B cell (primary cell): ENCODE measurements at regions not wholly inside any gene's neighbourhood (a gene's known extent, or its start where the extent isn't known, plus 50 kb on each side); places are given as distances from the start of the nearest gene placed in this dataset.

Experiments used
- ATAC-seq: fragments of 200-7000 bp; cut with Tn5 transposase; one replicate; pipeline ENCODE4 v1.10.0; 2021; ENCODE audit warnings: low read depth, mild to moderate bottlenecking, moderate number of reproducible peaks, moderate library complexity
- CTCF ChIA-PET: fragments of 350-600 bp; sonication (Branson Sonifier 250); formaldehyde crosslinking; loops from one replicate; lab custom pipeline; 2021; ENCODE audit warnings: antibody characterized with exemption, inconsistent platforms; lab: Charles Lee
- POLR2A ChIA-PET: fragments of 350-600 bp; sonication (Branson Sonifier 250); formaldehyde crosslinking; loops from one replicate; lab custom pipeline; 2021; ENCODE audit warnings: antibody characterized with exemption; lab: Charles Lee
- DNase-seq: peaks from one replicate; pipeline ENCODE4 v3.0.0; 2013
- H2AFZ ChIP-seq: 2 replicates; pipeline ENCODE4 v1.6.1; 2012; ENCODE audit warnings: mild to moderate bottlenecking, low read depth, low read length; ENCODE audit not compliant: insufficient read depth, poor library complexity, severe bottlenecking
- H3K27ac ChIP-seq, 2 donors: 1 replicate in 1 of 2; 2 replicates in 1 of 2; pipeline ENCODE4 v1.5.1; 2012 to 2013; ENCODE audit warnings: low read length in 2 of 2, mild to moderate bottlenecking in 2 of 2, moderate library complexity in 1 of 2
- H3K27me3 ChIP-seq, 4 experiments: fragments of 200-600 bp in 1 of 4; sonication (generic) in 1 of 4; replicated peaks in 1 of 4; 1 replicate in 2 of 4; 2 replicates in 2 of 4; pipeline versions ENCODE4 v1.6.1 to v1.7.0; 2013 to 2016; ENCODE audit warnings: low read length in 3 of 4, mild to moderate bottlenecking in 2 of 4, mixed read lengths in 1 of 4, moderate library complexity in 1 of 4; ENCODE audit not compliant: insufficient read depth in 4 of 4, control insufficient read depth in 3 of 4; ENCODE audit errors: control extremely low read depth in 1 of 4
- H3K36me3 ChIP-seq, 2 experiments: replicated peaks in 1 of 2; 1 replicate in 1 of 2; 2 replicates in 1 of 2; pipeline versions ENCODE4 v1.6.1 to v1.7.1; 2013; ENCODE audit warnings: low read length in 1 of 2; ENCODE audit not compliant: insufficient read depth in 2 of 2, control insufficient read depth in 1 of 2; ENCODE audit errors: control extremely low read depth in 1 of 2, extremely low read depth in 1 of 2
- H3K4me1 ChIP-seq, 2 donors: fragments of 200-600 bp in 1 of 2; sonication (generic) in 1 of 2; 1 replicate in 1 of 2; 2 replicates in 1 of 2; pipeline versions ENCODE4 v1.5.1 to v1.6.1; 2013 to 2017; ENCODE audit warnings: low read length in 2 of 2; ENCODE audit not compliant: control insufficient read depth in 2 of 2, insufficient read depth in 2 of 2
- H3K4me2 ChIP-seq: replicated peaks from 2 replicates; pipeline ENCODE3; 2012; ENCODE audit warnings: mild to moderate bottlenecking, low read depth, low read length; ENCODE audit not compliant: poor library complexity, severe bottlenecking
- H3K4me3 ChIP-seq, 5 experiments: fragments of 200-600 bp in 1 of 5; sonication (generic) in 1 of 5; 1 replicate in 3 of 5; 2 replicates in 2 of 5; pipeline versions ENCODE4 v1.5.1 to v1.7.0; 2011 to 2016; ENCODE audit warnings: low read length in 4 of 5, mild to moderate bottlenecking in 4 of 5, low read depth in 2 of 5, control low read depth in 1 of 5, moderate library complexity in 1 of 5; ENCODE audit not compliant: insufficient read depth in 1 of 5; ENCODE audit errors: control extremely low read depth in 1 of 5, extremely low read depth in 1 of 5
- H3K79me2 ChIP-seq: fragments of 200-600 bp; sonication (generic); one replicate; pipeline ENCODE4 v1.6.0; 2016; ENCODE audit warnings: low read length; ENCODE audit not compliant: control insufficient read depth, insufficient read depth
- H3K9ac ChIP-seq: fragments of 200-600 bp; sonication (generic); 2 replicates; pipeline ENCODE4 v1.6.1; 2017; ENCODE audit warnings: mild to moderate bottlenecking, low read length, moderate library complexity
- H3K9me3 ChIP-seq, 3 donors: one replicate each; pipeline versions ENCODE4 v1.6.1 to v1.7.1; 2013; ENCODE audit warnings: low read length in 2 of 3; ENCODE audit not compliant: control insufficient read depth in 2 of 3, insufficient read depth in 1 of 3; ENCODE audit errors: control extremely low read depth in 1 of 3
- H4K20me1 ChIP-seq: 2 replicates; pipeline ENCODE4 v1.6.0; 2012; ENCODE audit warnings: mild to moderate bottlenecking, low read length; ENCODE audit not compliant: insufficient read depth, control insufficient read depth, poor library complexity, severe bottlenecking
- H3K27ac Mint-ChIP-seq: one replicate; pipeline ENCODE4 v1.8.0; 2021; ENCODE audit warnings: mixed read lengths
- H3K27me3 Mint-ChIP-seq: one replicate; pipeline ENCODE4 v1.8.0; 2021; ENCODE audit warnings: mixed read lengths
- H3K4me1 Mint-ChIP-seq: one replicate; pipeline ENCODE4 v1.8.0; 2021; ENCODE audit warnings: mixed read lengths
- H3K4me3 Mint-ChIP-seq: one replicate; pipeline ENCODE4 v1.8.0; 2021; ENCODE audit warnings: mixed read lengths
- H3K9me3 Mint-ChIP-seq: one replicate; pipeline ENCODE4 v1.8.0; 2022; ENCODE audit warnings: mixed read lengths; ENCODE audit not compliant: insufficient read depth
- EZH2 ChIP-seq: IDR thresholded peaks from 2 replicates; pipeline ENCODE4 v1.6.1; 2012; ENCODE audit warnings: borderline replicate concordance, low read depth, mild to moderate bottlenecking, moderate library complexity, low read length; ENCODE audit not compliant: insufficient read depth, poor library complexity, severe bottlenecking
- WGBS: methylation state at CpG from one replicate; pipeline ENCODE4 v1.1.5; 2013; ENCODE audit warnings: missing lambda C conversion rate; ENCODE audit not compliant: insufficient coverage; 5-methylcytosine and 5-hydroxymethylcytosine counted together
- intact Hi-C: fragments of 100-400 bp; cut with micrococcal nuclease; formaldehyde crosslinking; loops from one replicate; pipeline ENCODE4 v1.10.0; 2022
- TF ChIP-seq, protein P1 (sequence below): fragments of 200-600 bp; IDR thresholded peaks from one replicate; pipeline ENCODE4 v1.8.0; 2022; ENCODE audit warnings: antibody characterized with exemption, mild to moderate bottlenecking

DNA sequence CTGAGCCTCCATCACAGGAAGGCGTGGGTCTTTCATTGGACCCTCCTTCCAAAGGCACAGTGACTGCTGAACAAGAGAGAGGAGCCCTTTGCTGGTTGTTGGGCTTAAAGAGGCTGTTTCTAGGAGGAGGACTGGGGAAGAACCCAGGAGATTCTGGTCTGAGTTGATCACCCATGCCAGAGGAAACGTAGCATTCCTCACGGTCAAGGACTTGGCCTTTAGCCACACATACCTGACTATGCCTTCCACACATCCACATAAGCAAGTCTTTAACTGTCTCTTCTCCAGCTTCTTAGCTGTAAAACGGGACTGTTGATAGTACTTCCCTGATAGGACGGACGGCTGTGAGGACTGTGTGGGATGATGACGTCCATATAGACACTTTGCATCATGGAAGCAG is 149.8 kb upstream of the IRX3 start:
- WGBS, result 90% methylated on average over 3 of the region's 7 CpGs

DNA sequence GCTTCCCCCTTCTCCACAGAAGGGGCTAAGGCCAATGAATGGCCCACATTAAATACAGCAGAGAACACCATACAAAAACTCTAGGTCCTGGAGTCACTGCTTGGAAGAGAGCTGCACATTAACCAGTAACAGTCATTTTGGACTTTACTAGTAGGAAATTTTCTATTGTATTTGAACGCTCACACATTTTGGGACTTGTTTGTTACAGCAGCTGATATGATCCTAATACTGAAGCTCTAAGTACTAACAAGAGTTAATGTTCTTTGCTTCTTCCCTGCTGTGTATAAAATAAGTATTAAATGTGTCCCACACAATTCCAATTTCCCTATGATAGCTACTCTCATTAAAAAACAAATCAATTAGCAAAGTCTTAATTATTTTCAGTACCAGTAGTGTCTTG is 148.3 kb upstream of the IRX3 start:
- H3K4me1 Mint-ChIP-seq, result no peaks in the 10 kb centered on the region
- peaks cover 0 to 25% (median 0%) of the 10 kb centered on the region in 3 donors for H3K9me3 ChIP-seq
- H3K27ac ChIP-seq, result no peak overlapping the region
- H3K27ac Mint-ChIP-seq, result no peak overlapping the region
- no peak overlapping the region for H3K4me3 Mint-ChIP-seq
- no peaks in the 10 kb centered on the region for H3K36me3 ChIP-seq
- H3K9ac ChIP-seq, result no peak overlapping the region
- H4K20me1 ChIP-seq, result no peaks in the 10 kb centered on the region
- H2AFZ ChIP-seq, result no peak overlapping the region
- peaks cover 3% of the 10 kb centered on the region for H3K9me3 Mint-ChIP-seq
- intact Hi-C loops, result no loop called here
- no peaks in the 10 kb centered on the region for H3K79me2 ChIP-seq
- no peak for DNase-seq
- ChIA-PET CTCF (no interaction called here), POLR2A (no interaction called here)
- no peak overlapping the region for H3K4me2 ChIP-seq
- peaks cover 13% of the 10 kb centered on the region for H3K27me3 Mint-ChIP-seq
- no peak overlapping the region for H3K4me3 ChIP-seq
- no CpG with 5 or more reads among the region's 1 CpG for WGBS
- no peak for TF ChIP-seq EZH2
- TF ChIP-seq, protein P1, sequence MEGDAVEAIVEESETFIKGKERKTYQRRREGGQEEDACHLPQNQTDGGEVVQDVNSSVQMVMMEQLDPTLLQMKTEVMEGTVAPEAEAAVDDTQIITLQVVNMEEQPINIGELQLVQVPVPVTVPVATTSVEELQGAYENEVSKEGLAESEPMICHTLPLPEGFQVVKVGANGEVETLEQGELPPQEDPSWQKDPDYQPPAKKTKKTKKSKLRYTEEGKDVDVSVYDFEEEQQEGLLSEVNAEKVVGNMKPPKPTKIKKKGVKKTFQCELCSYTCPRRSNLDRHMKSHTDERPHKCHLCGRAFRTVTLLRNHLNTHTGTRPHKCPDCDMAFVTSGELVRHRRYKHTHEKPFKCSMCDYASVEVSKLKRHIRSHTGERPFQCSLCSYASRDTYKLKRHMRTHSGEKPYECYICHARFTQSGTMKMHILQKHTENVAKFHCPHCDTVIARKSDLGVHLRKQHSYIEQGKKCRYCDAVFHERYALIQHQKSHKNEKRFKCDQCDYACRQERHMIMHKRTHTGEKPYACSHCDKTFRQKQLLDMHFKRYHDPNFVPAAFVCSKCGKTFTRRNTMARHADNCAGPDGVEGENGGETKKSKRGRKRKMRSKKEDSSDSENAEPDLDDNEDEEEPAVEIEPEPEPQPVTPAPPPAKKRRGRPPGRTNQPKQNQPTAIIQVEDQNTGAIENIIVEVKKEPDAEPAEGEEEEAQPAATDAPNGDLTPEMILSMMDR, result no peak
- ATAC-seq, result no peak
- H3K4me1 ChIP-seq, result no peaks in the 10 kb centered on the region
- peaks cover 0 to 12% (median 1%) of the 10 kb centered on the region in 4 experiments for H3K27me3 ChIP-seq

More for the DNA sequence above, 149.8 kb upstream of the IRX3 start:
- Mint-ChIP-seq H3K27ac (no peak overlapping the region), H3K4me1 (no peaks in the 10 kb centered on the region), H3K4me3 (no peak overlapping the region), H3K9me3 (no peaks in the 10 kb centered on the region), H3K27me3 (peaks cover under 1% of the 10 kb centered on the region)
- H4K20me1 ChIP-seq, result no peaks in the 10 kb centered on the region
- POLR2A ChIA-PET, result no interaction called here
- DNase-seq (no peak), ATAC-seq (no peak)
- no peaks in the 10 kb centered on the region for H3K36me3 ChIP-seq
- H3K27me3 ChIP-seq, result peaks cover 0 to 5% (median 0%) of the 10 kb centered on the region in 4 experiments
- H3K9ac ChIP-seq, result no peak overlapping the region
- no peaks in the 10 kb centered on the region for H3K79me2 ChIP-seq
- H3K4me1 ChIP-seq, result no peaks in the 10 kb centered on the region
- H3K4me2 ChIP-seq, result no peak overlapping the region
- TF ChIP-seq, protein P1, result no peak
- TF ChIP-seq EZH2, result no peak
- H3K4me3 ChIP-seq, result no peak overlapping the region
- H3K9me3 ChIP-seq, result peaks cover 0 to 19% (median 0%) of the 10 kb centered on the region in 3 donors
- no peak overlapping the region for H3K27ac ChIP-seq
- CTCF ChIA-PET, result interaction anchor here (0.6 kb wide), 1 partner anchor 1785 kb away, joined by 4 read pairs; no protein-coding TSS in a partner anchor
- intact Hi-C loops, result no loop called here
- H2AFZ ChIP-seq, result no peak overlapping the region
